ENCODE measurements at regions not wholly inside any gene's neighbourhood (a gene's known extent, or its start where the extent isn't known, plus 50 kb on each side); places are given as distances from the start of the nearest gene placed in this dataset.

DNA sequence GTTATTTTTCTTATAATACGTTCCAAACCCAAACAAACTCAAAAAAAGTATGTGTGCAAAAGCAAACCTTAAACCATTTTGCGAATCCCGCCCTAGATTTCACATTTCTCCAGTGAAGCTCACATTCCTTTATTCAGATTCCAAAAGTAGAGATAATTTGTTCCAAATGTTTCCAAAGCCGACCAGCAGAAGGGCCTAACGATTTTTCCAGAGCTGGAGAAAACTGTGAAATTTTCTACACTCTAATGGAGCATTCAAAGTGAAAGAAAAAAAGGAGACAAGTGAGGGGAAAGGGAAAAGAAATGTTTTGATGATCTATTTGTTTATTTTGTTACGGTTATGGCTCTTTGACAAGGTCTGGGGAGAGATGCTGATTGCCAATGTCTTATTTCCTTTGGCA is 286.5 kb upstream of the SLC14A2 start:
- Histone ChIP-seq H4K91ac (ENCODE audit: low read depth, low read length, poor library complexity) (no peak overlapping the region), H3K27me3 (ENCODE audit: control insufficient read depth in 3 of 3, insufficient read depth in 3 of 3, low read depth in 1 of 3, low read length in 3 of 3) (no peaks in the 10 kb centered on the region), H3K18ac (ENCODE audit: low read length) (no peak overlapping the region), H3K4me2 (ENCODE audit: insufficient read depth, low read length, poor library complexity, severe bottlenecking) (no peak overlapping the region), H3K23ac (ENCODE audit: low read depth, low read length, poor library complexity) (no peak overlapping the region), H2BK5ac (ENCODE audit: low read length) (no peak overlapping the region), H3K4me1 (ENCODE audit: control insufficient read depth in 2 of 2, insufficient read depth in 1 of 2, low read depth in 1 of 2, low read length in 2 of 2) (peaks cover 14 to 24% of the 10 kb centered on the region in 2 donors), H2AFZ (ENCODE audit: low read length) (no peak overlapping the region), H3K4me3 (ENCODE audit: low read length in 2 of 2) (no peak overlapping the region), H3K9me3 (replicated peaks in 1 of 2; ENCODE audit: control insufficient read depth in 2 of 2, insufficient read depth in 1 of 2, low read depth in 1 of 2, low read length in 2 of 2) (no peaks in the 10 kb centered on the region), H3K14ac (ENCODE audit: low read length) (no peak overlapping the region), H3K79me1 (ENCODE audit: low read depth, low read length) (no peaks in the 10 kb centered on the region), H3K9ac (ENCODE audit: low read depth, low read length, poor library complexity) (no peak overlapping the region), H3K27ac (replicated peaks; ENCODE audit: low read length) (no peak overlapping the region), H2AK5ac (ENCODE audit: low read depth, low read length) (no peak overlapping the region), H3K36me3 (replicated peaks in 1 of 2; ENCODE audit: control insufficient read depth in 2 of 2, insufficient read depth in 2 of 2, low read length in 2 of 2) (no peaks in the 10 kb centered on the region), H2BK120ac (ENCODE audit: low read depth, low read length) (no peak overlapping the region), H2BK15ac (ENCODE audit: low read length) (no peak overlapping the region), H4K8ac (ENCODE audit: low read depth, low read length) (no peak overlapping the region), H3K4ac (ENCODE audit: low read length) (no peak overlapping the region), H2BK12ac (ENCODE audit: low read length) (no peak overlapping the region)
- WGBS, 2 donors (ENCODE audit: extremely low coverage in 2 of 2, insufficient read length in 2 of 2, insufficient replicate concordance in 1 of 2): no CpG with 5 or more reads among the region's 6 CpGs
- no peak for DNase-seq (ENCODE audit: low spot score)

DNA sequence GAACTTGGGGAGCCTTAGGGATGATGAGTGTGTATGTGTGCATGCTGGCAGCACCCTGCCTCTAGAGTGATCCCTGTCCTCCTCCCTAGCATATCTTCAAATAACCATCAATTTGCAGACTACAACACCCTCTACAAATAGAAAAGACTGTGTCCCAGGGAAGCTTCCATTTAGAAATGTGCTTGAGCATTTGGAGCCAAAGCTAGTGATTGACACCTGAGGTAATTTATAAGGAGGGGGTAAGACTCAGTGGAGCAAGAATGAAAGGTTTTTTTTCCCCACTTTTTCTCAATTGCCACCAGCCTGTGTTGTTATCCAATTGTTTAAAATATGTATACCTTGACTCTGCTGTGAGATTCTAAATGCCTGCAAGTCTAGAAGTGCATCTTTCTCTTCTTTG is 286.0 kb upstream of the SLC14A2 start:
- no peak overlapping the region for H3K14ac ChIP-seq (ENCODE audit: low read length)
- H4K91ac ChIP-seq (ENCODE audit: low read depth, low read length, poor library complexity): no peak overlapping the region
- no peak overlapping the region for H3K4me2 ChIP-seq (ENCODE audit: insufficient read depth, low read length, poor library complexity, severe bottlenecking)
- no peak overlapping the region for H2BK15ac ChIP-seq (ENCODE audit: low read length)
- H3K27me3 ChIP-seq (ENCODE audit: control insufficient read depth in 3 of 3, insufficient read depth in 3 of 3, low read depth in 1 of 3, low read length in 3 of 3): no peaks in the 10 kb centered on the region
- H2BK12ac ChIP-seq (ENCODE audit: low read length): no peak overlapping the region
- H3K9me3 ChIP-seq (replicated peaks in 1 of 2; ENCODE audit: control insufficient read depth in 2 of 2, insufficient read depth in 1 of 2, low read depth in 1 of 2, low read length in 2 of 2): no peaks in the 10 kb centered on the region
- no peak overlapping the region for H2AFZ ChIP-seq (ENCODE audit: low read length)
- no peak overlapping the region for H3K4ac ChIP-seq (ENCODE audit: low read length)
- no peaks in the 10 kb centered on the region for H3K36me3 ChIP-seq (replicated peaks in 1 of 2; ENCODE audit: control insufficient read depth in 2 of 2, insufficient read depth in 2 of 2, low read length in 2 of 2)
- H3K79me1 ChIP-seq (ENCODE audit: low read depth, low read length): no peaks in the 10 kb centered on the region
- H2BK5ac ChIP-seq (ENCODE audit: low read length): no peak overlapping the region
- no peak overlapping the region for H2BK120ac ChIP-seq (ENCODE audit: low read depth, low read length)
- H4K8ac ChIP-seq (ENCODE audit: low read depth, low read length): no peak overlapping the region
- H3K27ac ChIP-seq (replicated peaks; ENCODE audit: low read length): no peak overlapping the region
- H3K4me1 ChIP-seq (ENCODE audit: control insufficient read depth in 2 of 2, insufficient read depth in 1 of 2, low read depth in 1 of 2, low read length in 2 of 2): peaks cover 14 to 22% of the 10 kb centered on the region in 2 donors
- H3K23ac ChIP-seq (ENCODE audit: low read depth, low read length, poor library complexity): no peak overlapping the region
- no peak overlapping the region for H3K4me3 ChIP-seq (ENCODE audit: low read length in 2 of 2)
- H2AK5ac ChIP-seq (ENCODE audit: low read depth, low read length): no peak overlapping the region
- no peak for DNase-seq (ENCODE audit: low spot score)
- no peak overlapping the region for H3K9ac ChIP-seq (ENCODE audit: low read depth, low read length, poor library complexity)
- no peak overlapping the region for H3K18ac ChIP-seq (ENCODE audit: low read length)

DNA sequence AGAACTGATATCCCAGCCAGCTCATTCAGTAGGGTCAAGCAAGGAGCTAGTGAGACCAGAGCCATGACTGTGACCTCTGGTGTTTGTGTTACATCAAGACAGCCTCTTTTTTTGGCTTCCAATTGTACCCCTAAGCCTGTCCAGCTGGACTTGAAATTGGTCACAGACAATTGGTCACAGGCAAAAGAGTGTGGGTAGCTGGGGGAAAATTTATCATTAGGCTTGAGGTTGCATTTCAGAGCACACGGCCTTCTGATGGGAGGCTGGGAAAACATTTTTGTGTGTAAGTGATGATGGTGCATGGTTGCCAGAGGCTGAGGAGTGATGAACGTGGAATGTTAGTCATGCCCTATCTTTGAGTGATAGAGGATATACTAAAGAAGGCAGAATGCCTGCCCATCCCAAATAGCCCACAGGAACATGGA is 285.1 kb upstream of the SLC14A2 start:
- no peak overlapping the region for H3K4ac ChIP-seq (ENCODE audit: low read length)
- no peak overlapping the region for H2BK120ac ChIP-seq (ENCODE audit: low read depth, low read length)
- H2BK15ac ChIP-seq (ENCODE audit: low read length): no peak overlapping the region
- no peaks in the 10 kb centered on the region for H3K79me1 ChIP-seq (ENCODE audit: low read depth, low read length)
- WGBS, 2 donors (ENCODE audit: extremely low coverage in 2 of 2, insufficient read length in 2 of 2, insufficient replicate concordance in 1 of 2): no CpG with 5 or more reads among the region's 2 CpGs
- H2AFZ ChIP-seq (ENCODE audit: low read length): no peak overlapping the region
- H3K36me3 ChIP-seq (replicated peaks in 1 of 2; ENCODE audit: control insufficient read depth in 2 of 2, insufficient read depth in 2 of 2, low read length in 2 of 2): no peaks in the 10 kb centered on the region
- H3K23ac ChIP-seq (ENCODE audit: low read depth, low read length, poor library complexity): no peak overlapping the region
- no peak overlapping the region for H3K4me2 ChIP-seq (ENCODE audit: insufficient read depth, low read length, poor library complexity, severe bottlenecking)
- DNase-seq (ENCODE audit: low spot score): no peak
- no peak overlapping the region for H4K91ac ChIP-seq (ENCODE audit: low read depth, low read length, poor library complexity)
- H3K9ac ChIP-seq (ENCODE audit: low read depth, low read length, poor library complexity): no peak overlapping the region
- H3K14ac ChIP-seq (ENCODE audit: low read length): no peak overlapping the region
- H3K27me3 ChIP-seq (ENCODE audit: control insufficient read depth in 3 of 3, insufficient read depth in 3 of 3, low read depth in 1 of 3, low read length in 3 of 3): no peaks in the 10 kb centered on the region
- H4K8ac ChIP-seq (ENCODE audit: low read depth, low read length): no peak overlapping the region
- no peak overlapping the region for H3K4me3 ChIP-seq (ENCODE audit: low read length in 2 of 2)
- no peak overlapping the region for H3K18ac ChIP-seq (ENCODE audit: low read length)
- H3K4me1 ChIP-seq (ENCODE audit: control insufficient read depth in 2 of 2, insufficient read depth in 1 of 2, low read depth in 1 of 2, low read length in 2 of 2): peaks cover 9 to 13% of the 10 kb centered on the region in 2 donors
- H2AK5ac ChIP-seq (ENCODE audit: low read depth, low read length): no peak overlapping the region
- H3K27ac ChIP-seq (replicated peaks; ENCODE audit: low read length): no peak overlapping the region
- H2BK12ac ChIP-seq (ENCODE audit: low read length): no peak overlapping the region
- H2BK5ac ChIP-seq (ENCODE audit: low read length): no peak overlapping the region
- no peaks in the 10 kb centered on the region for H3K9me3 ChIP-seq (replicated peaks in 1 of 2; ENCODE audit: control insufficient read depth in 2 of 2, insufficient read depth in 1 of 2, low read depth in 1 of 2, low read length in 2 of 2)

DNA sequence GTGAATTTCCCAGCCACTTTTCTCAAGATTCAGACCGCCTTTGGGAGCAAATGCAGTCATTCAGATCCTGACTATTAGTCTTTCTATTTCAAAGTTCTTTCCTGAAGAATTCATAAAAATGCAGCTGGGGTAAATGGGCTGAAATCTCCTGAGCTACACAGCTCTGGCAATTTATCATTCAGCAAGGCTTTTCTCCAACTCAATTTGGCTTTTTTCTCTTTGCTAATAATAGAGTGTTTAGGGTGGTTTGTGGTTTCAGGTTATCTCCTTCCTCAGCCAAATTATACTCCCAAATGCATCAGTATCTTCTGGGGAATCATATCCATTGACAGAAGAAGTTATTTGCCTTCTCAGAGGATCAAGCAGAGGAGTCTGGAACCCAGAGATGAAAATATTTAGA is 282.4 kb upstream of the SLC14A2 start:
- Histone ChIP-seq H3K4me1 (ENCODE audit: control insufficient read depth in 2 of 2, insufficient read depth in 1 of 2, low read depth in 1 of 2, low read length in 2 of 2) (peaks cover 0 to 8% of the 10 kb centered on the region in 2 donors), H2BK5ac (ENCODE audit: low read length) (no peak overlapping the region), H3K9ac (ENCODE audit: low read depth, low read length, poor library complexity) (no peak overlapping the region), H3K4ac (ENCODE audit: low read length) (no peak overlapping the region), H3K9me3 (replicated peaks in 1 of 2; ENCODE audit: control insufficient read depth in 2 of 2, insufficient read depth in 1 of 2, low read depth in 1 of 2, low read length in 2 of 2) (no peaks in the 10 kb centered on the region), H3K27me3 (ENCODE audit: control insufficient read depth in 3 of 3, insufficient read depth in 3 of 3, low read depth in 1 of 3, low read length in 3 of 3) (no peaks in the 10 kb centered on the region), H3K18ac (ENCODE audit: low read length) (no peak overlapping the region), H2AK5ac (ENCODE audit: low read depth, low read length) (no peak overlapping the region), H2BK120ac (ENCODE audit: low read depth, low read length) (no peak overlapping the region), H3K4me3 (ENCODE audit: low read length in 2 of 2) (no peak overlapping the region), H3K14ac (ENCODE audit: low read length) (no peak overlapping the region), H3K79me1 (ENCODE audit: low read depth, low read length) (no peaks in the 10 kb centered on the region), H4K91ac (ENCODE audit: low read depth, low read length, poor library complexity) (no peak overlapping the region), H3K27ac (replicated peaks; ENCODE audit: low read length) (no peak overlapping the region), H2BK15ac (ENCODE audit: low read length) (no peak overlapping the region), H4K8ac (ENCODE audit: low read depth, low read length) (no peak overlapping the region), H3K23ac (ENCODE audit: low read depth, low read length, poor library complexity) (no peak overlapping the region), H3K36me3 (replicated peaks in 1 of 2; ENCODE audit: control insufficient read depth in 2 of 2, insufficient read depth in 2 of 2, low read length in 2 of 2) (no peaks in the 10 kb centered on the region), H2BK12ac (ENCODE audit: low read length) (no peak overlapping the region), H2AFZ (ENCODE audit: low read length) (no peak overlapping the region), H3K4me2 (ENCODE audit: insufficient read depth, low read length, poor library complexity, severe bottlenecking) (no peak overlapping the region)
- no peak for DNase-seq (ENCODE audit: low spot score)
- no CpG with 5 or more reads among the region's 1 CpG for WGBS, 2 donors (ENCODE audit: extremely low coverage in 2 of 2, insufficient read length in 2 of 2, insufficient replicate concordance in 1 of 2)
